Skeletal muscle satellite cell (primary cell): ENCODE measurements at regions not wholly inside any gene's neighbourhood (a gene's known extent, or its start where the extent isn't known, plus 50 kb on each side); places are given as distances from the start of the nearest gene placed in this dataset.

Experiments used
- H3K27me3 ChIP-seq: 2 replicates; pipeline ENCODE4 v1.7.0; 2013; ENCODE audit warnings: low read length; ENCODE audit not compliant: control insufficient read depth, insufficient read depth
- H3K36me3 ChIP-seq: 2 replicates; pipeline ENCODE4 v1.7.0; 2013; ENCODE audit warnings: mild to moderate bottlenecking, control low read depth, low read length; ENCODE audit not compliant: insufficient read depth
- H3K4me1 ChIP-seq: 2 replicates; pipeline ENCODE4 v1.7.0; 2013; ENCODE audit warnings: low read length; ENCODE audit not compliant: control insufficient read depth, insufficient read depth
- H3K4me2 ChIP-seq: 2 replicates; pipeline ENCODE4 v1.7.0; 2013; ENCODE audit warnings: mild to moderate bottlenecking, low read length
- H3K4me3 ChIP-seq: 2 replicates; pipeline ENCODE4 v1.7.0; 2013; ENCODE audit warnings: low read length
- H3K9ac ChIP-seq: 2 replicates; pipeline ENCODE4 v1.7.0; 2013; ENCODE audit warnings: mild to moderate bottlenecking, low read depth, low read length, moderate library complexity
- H3K9me3 ChIP-seq: replicated peaks from 2 replicates; pipeline ENCODE4 v1.7.0; 2013; ENCODE audit warnings: mild to moderate bottlenecking, control low read depth, low read length

DNA sequence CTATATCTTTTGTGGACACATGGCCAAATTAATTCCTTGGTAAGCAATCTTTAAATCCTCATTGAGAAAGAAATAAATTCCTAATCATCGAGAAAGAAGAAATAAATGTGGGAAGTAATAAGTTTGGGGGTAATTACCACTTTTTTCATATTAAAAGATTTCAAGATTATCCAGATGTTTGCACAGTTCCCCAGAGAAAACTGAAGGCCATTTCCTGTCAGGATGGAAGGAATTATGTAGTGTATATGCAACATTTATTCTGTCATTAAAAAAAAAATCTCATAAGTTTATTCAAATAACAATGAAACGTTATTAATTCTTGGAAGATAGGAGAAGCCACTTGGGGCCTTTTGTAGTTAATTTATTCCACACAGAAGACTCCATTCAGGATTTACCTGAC, 385.6 kb upstream of the NR3C2 start:
- Histone ChIP-seq H3K27me3 (no peaks in the 10 kb centered on the region), H3K4me2 (no peak overlapping the region), H3K9ac (no peak overlapping the region), H3K4me3 (no peak overlapping the region), H3K9me3 (no peaks in the 10 kb centered on the region), H3K4me1 (peaks cover 5% of the 10 kb centered on the region), H3K36me3 (no peaks in the 10 kb centered on the region)

DNA sequence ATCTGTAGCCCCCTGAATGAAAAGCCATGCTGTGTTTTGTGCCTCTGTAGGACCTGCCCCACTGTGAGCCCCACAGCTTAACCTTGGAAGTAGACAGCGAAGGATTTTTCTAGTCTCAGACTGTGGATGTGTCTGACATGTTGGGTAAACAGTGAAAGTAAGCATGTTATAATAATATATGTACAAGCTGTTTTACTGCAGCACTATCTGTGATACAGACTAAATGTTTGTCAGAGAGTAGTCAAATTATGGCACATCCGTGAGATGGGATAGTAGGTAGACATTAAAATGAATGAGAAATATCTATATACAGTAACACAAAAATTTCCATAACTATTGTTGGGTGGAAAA, 381.2 kb upstream of the NR3C2 start:
- Histone ChIP-seq H3K27me3 (no peaks in the 10 kb centered on the region), H3K4me1 (no peaks in the 10 kb centered on the region), H3K36me3 (no peaks in the 10 kb centered on the region), H3K9ac (no peak overlapping the region), H3K4me3 (no peak overlapping the region), H3K9me3 (no peaks in the 10 kb centered on the region), H3K4me2 (no peak overlapping the region)

DNA sequence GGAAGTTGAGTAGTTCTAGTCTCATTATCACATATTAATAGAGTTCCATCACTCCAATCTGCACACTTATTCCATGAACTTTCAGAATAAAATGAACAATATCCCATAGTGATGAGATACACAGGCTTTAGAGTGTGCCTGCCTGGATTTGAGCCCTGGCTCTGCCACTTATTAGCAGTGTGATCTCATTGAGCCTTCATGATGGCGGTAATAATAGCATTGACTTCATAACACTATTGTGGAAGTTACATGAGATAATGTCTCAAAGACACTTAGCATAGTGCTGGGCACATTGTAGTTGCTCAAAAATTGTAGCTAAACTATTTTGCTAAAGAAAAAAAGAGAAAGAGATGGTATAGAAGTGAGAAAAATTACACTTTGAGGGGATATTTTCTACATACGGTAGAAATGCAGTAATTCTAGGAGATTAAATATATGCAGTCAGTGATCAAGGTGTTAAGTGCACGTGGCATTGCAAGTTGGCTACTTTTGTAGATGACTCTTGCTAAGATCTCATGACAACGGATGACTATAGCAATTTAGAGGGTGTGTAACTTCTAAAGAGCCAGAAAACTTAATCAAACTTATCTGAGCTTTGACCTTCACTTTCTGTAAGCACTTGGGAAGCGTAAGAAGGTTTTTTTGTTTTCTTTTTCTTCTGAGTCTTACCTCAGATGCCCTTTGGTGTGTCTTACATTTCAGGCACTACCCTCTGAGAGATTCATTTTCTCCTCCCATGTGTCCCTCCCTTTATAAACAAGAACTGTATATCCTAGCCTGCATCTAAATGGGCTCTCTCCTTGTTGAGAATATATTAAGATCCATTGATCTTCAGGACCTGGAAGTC, 380.6 kb upstream of the NR3C2 start:
- H3K36me3 ChIP-seq, result no peaks in the 10 kb centered on the region
- no peaks in the 10 kb centered on the region for H3K9me3 ChIP-seq
- H3K4me1 ChIP-seq, result no peaks in the 10 kb centered on the region
- H3K4me2 ChIP-seq, result no peak overlapping the region
- no peak overlapping the region for H3K9ac ChIP-seq
- H3K27me3 ChIP-seq, result no peaks in the 10 kb centered on the region
- no peak overlapping the region for H3K4me3 ChIP-seq

- no peaks in the 10 kb centered on the region for H3K9me3 ChIP-seq
- no peaks in the 10 kb centered on the region for H3K27me3 ChIP-seq
- H3K4me2 ChIP-seq, result no peak overlapping the region
- no peak overlapping the region for H3K4me3 ChIP-seq
- no peaks in the 10 kb centered on the region for H3K4me1 ChIP-seq
- no peaks in the 10 kb centered on the region for H3K36me3 ChIP-seq
- H3K9ac ChIP-seq, result no peak overlapping the region
Measured at GRCh38 chr4:148814030-148814429, 371.8 kb upstream of the NR3C2 start.

- H3K4me2 ChIP-seq, result no peak overlapping the region
- no peaks in the 10 kb centered on the region for H3K36me3 ChIP-seq
- no peaks in the 10 kb centered on the region for H3K27me3 ChIP-seq
- H3K4me1 ChIP-seq, result no peaks in the 10 kb centered on the region
- H3K9ac ChIP-seq, result no peak overlapping the region
- no peaks in the 10 kb centered on the region for H3K9me3 ChIP-seq
- no peak overlapping the region for H3K4me3 ChIP-seq
Measured at GRCh38 chr4:148813289-148813688, 371.1 kb upstream of the NR3C2 start.

DNA sequence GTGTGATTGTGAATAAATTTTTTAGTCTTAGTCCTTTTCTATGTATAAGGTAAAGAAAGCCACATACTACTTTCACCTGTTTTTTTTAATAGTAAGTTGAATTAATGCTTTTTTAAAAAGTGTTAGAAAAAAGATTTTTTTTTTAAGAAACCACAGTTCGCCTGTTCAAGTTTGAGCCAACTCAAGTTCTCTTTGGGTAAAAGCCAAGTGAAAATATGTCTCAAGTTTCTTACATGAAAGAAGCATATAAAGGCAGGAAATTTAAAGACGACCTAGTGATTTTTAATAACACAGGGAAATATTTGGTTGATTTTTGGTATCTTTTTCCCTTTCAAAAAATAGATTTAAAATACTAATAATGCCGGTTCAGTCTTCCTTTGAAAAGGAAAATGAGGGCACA, 369.9 kb upstream of the NR3C2 start:
- Histone ChIP-seq H3K4me2 (no peak overlapping the region), H3K9me3 (no peaks in the 10 kb centered on the region), H3K4me1 (no peaks in the 10 kb centered on the region), H3K36me3 (no peaks in the 10 kb centered on the region), H3K27me3 (no peaks in the 10 kb centered on the region), H3K4me3 (no peak overlapping the region), H3K9ac (no peak overlapping the region)

- no peaks in the 10 kb centered on the region for H3K36me3 ChIP-seq
- H3K27me3 ChIP-seq, result no peaks in the 10 kb centered on the region
- H3K4me3 ChIP-seq, result no peak overlapping the region
- no peak overlapping the region for H3K4me2 ChIP-seq
- H3K9me3 ChIP-seq, result no peaks in the 10 kb centered on the region
- H3K9ac ChIP-seq, result no peak overlapping the region
- H3K4me1 ChIP-seq, result no peaks in the 10 kb centered on the region
Measured at GRCh38 chr4:148810461-148810860, 368.2 kb upstream of the NR3C2 start.

GRCh38 chr4:148808416-148808815, 366.2 kb upstream of the NR3C2 start:
- no peaks in the 10 kb centered on the region for H3K4me1 ChIP-seq
- H3K9ac ChIP-seq, result no peak overlapping the region
- H3K4me3 ChIP-seq, result no peak overlapping the region
- no peaks in the 10 kb centered on the region for H3K36me3 ChIP-seq
- H3K27me3 ChIP-seq, result no peaks in the 10 kb centered on the region
- no peaks in the 10 kb centered on the region for H3K9me3 ChIP-seq
- no peak overlapping the region for H3K4me2 ChIP-seq

- Histone ChIP-seq H3K9ac (no peak overlapping the region), H3K4me3 (no peak overlapping the region), H3K9me3 (no peaks in the 10 kb centered on the region), H3K36me3 (no peaks in the 10 kb centered on the region), H3K4me1 (no peaks in the 10 kb centered on the region), H3K27me3 (no peaks in the 10 kb centered on the region), H3K4me2 (no peak overlapping the region)
Measured at GRCh38 chr4:148800940-148801339, 358.7 kb upstream of the NR3C2 start.

- Histone ChIP-seq H3K4me3 (no peak overlapping the region), H3K4me2 (no peak overlapping the region), H3K4me1 (no peaks in the 10 kb centered on the region)
Measured at GRCh38 chr4:148800336-148800885, 358.2 kb upstream of the NR3C2 start.

DNA sequence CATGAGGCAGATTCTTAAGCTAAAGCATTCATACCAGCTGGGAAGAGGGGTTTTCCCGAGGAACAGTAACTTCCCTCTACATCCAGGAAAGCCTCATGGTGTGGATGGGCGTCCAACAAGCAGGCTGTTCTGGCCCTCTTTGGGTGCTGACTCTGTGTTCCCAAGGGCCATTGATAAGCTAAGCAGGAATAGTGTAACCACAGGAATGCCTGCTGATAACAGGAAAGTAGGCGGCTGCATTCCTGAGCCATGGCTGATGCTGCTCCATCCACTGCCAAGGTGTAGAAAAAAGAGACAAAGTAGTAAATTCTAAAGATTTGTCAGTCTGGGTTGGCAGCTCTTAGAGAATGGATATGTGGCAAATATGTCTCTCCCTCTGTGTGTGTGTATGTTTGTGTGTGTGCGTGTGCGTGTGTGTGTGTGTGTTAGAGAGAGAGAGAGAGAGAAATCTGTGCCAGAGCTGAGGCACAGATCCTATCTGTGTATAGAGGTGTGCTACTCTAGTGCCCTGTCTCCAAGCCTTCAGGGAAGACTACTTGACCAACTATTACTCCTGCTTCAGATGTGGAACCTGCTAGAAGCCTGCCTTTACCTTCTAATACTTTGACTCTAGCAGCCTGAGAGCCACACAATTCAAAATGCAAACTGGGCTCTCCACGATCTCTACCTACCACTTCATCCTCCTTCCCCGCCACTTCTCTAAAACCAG, 353.1 kb upstream of the NR3C2 start:
- Histone ChIP-seq H3K4me2 (no peak overlapping the region), H3K9me3 (no peaks in the 10 kb centered on the region), H3K36me3 (no peaks in the 10 kb centered on the region), H3K9ac (no peak overlapping the region), H3K4me3 (no peak overlapping the region), H3K27me3 (no peaks in the 10 kb centered on the region), H3K4me1 (no peaks in the 10 kb centered on the region)

More at GRCh38 chr4:148800336-148800885, 358.2 kb upstream of the NR3C2 start:
- H3K27me3 ChIP-seq, result no peaks in the 10 kb centered on the region
- H3K9me3 ChIP-seq, result no peaks in the 10 kb centered on the region
- H3K36me3 ChIP-seq, result no peaks in the 10 kb centered on the region
- H3K9ac ChIP-seq, result no peak overlapping the region
